GM12891 (cell line): ENCODE measurements at regions not wholly inside any gene's neighbourhood (a gene's known extent, or its start where the extent isn't known, plus 50 kb on each side); places are given as distances from the start of the nearest gene placed in this dataset.

Source experiments
- PAX5 ChIP-seq: IDR thresholded peaks from 2 replicates; pipeline ENCODE4 v1.6.1; 2011; ENCODE audit warnings: low read length, moderate library complexity, mild to moderate bottlenecking; ENCODE audit not compliant: insufficient read depth, severe bottlenecking
- POLR2A ChIP-seq: IDR thresholded peaks from 2 replicates; pipeline ENCODE4 v1.6.1; 2011; ENCODE audit warnings: low read depth, low read length, control low read depth
- POLR2AphosphoS5 ChIP-seq: IDR thresholded peaks from 2 replicates; pipeline ENCODE4 v1.6.1; 2011; ENCODE audit warnings: low read depth, low read length, control low read depth
- TAF1 ChIP-seq: IDR thresholded peaks from 2 replicates; pipeline ENCODE4 v1.6.1; 2011; ENCODE audit warnings: low read depth, low read length, control low read depth

DNA sequence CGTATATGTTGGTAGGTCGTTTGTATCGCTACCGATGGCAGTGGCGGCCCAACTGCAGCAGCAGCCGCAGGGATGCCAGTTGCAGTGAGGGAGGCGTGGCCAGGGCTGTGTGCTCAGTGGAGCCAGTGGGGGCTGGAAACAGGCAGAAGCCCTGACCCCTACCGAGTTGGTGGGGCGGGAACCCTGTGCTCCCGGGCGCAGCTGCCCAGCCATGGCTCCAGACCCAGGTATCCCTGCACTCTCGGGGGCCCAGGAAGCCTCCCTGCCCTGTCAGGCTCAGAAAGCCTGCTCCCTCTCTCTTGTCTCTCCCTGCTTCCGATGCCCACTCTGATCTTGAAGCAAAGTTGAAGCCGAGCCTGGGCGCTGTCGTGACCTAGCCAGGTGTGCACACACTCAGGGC lies 78.6 kb upstream of the ITGB1 start:
- TF ChIP-seq POLR2A, result no peak
- no peak for TF ChIP-seq POLR2AphosphoS5
- no peak for TF ChIP-seq TAF1
- no peak for TF ChIP-seq PAX5
